HepG2 (cell line): ENCODE measurements at regions not wholly inside any gene's neighbourhood (a gene's known extent, or its start where the extent isn't known, plus 50 kb on each side); places are given as distances from the start of the nearest gene placed in this dataset.

ENCODE experiments used
- ATAC-seq: fragments of 200-7000 bp; cut with Tn5 transposase; 3 replicates; pipeline ENCODE4 v1.9.1; 2020; ENCODE audit warnings: mild to moderate bottlenecking, moderate library complexity
- BruUV-seq: library from RNA; stranded (reverse); fragments of 400-500 nt; replicated peaks from 2 replicates; lab custom pipeline; 2021; lab: Mats Ljungman, UMichigan
- CTCF ChIA-PET: fragments of 300-600 bp; formaldehyde crosslinking; extraction: SDS; loops from one replicate; lab custom pipeline; 2021; ENCODE audit warnings: low total read pairs, inconsistent platforms, low intra/inter-chr PET ratio; lab: Yijun Ruan, JAX
- POLR2A ChIA-PET: fragments of 350-600 bp; sonication (Branson Sonifier 250); formaldehyde crosslinking; loops from one replicate; lab custom pipeline; 2020; ENCODE audit warnings: antibody characterized with exemption, inconsistent platforms; lab: Yijun Ruan, JAX
- DNase-seq: peaks from one replicate; pipeline ENCODE4 v3.0.0-alpha.2; 2015; ENCODE audit warnings: low spot score
- FAIRE-seq: peaks from 3 replicates; lab custom pipeline; 2011; peaks lifted over from hg19 to GRCh38; lab: Jason Lieb, UNC
- H2AFZ ChIP-seq: one replicate; pipeline ENCODE4 v1.6.1; 2011; ENCODE audit warnings: low read length, inconsistent platforms
- H3K27ac ChIP-seq: fragments of 300-600 bp; 3 replicates; pipeline ENCODE4 v1.8.0; 2011; ENCODE audit warnings: mixed run types, mild to moderate bottlenecking, mixed read lengths, low read length, inconsistent platforms; ENCODE audit not compliant: insufficient read depth; ENCODE audit errors: extremely low read length
- H3K27me3 ChIP-seq, 2 experiments: fragments of 200-600 bp in 1 of 2; 2 replicates in 1 of 2; 3 replicates in 1 of 2; pipeline versions ENCODE4 v1.6.0 to v1.8.0; 2011; ENCODE audit warnings: low read length in 2 of 2, mild to moderate bottlenecking in 2 of 2, moderate library complexity in 2 of 2, inconsistent platforms in 1 of 2; ENCODE audit not compliant: insufficient read depth in 2 of 2, control insufficient read depth in 1 of 2
- H3K36me3 ChIP-seq, 2 experiments: fragments of 200-600 bp in 1 of 2; replicated peaks in 1 of 2; 2 replicates in 1 of 2; 3 replicates in 1 of 2; pipeline versions ENCODE4 v1.5.1 to v1.8.0; 2011; ENCODE audit warnings: low read length in 2 of 2, inconsistent platforms in 1 of 2; ENCODE audit not compliant: insufficient read depth in 2 of 2, control insufficient read depth in 1 of 2
- H3K4me1 ChIP-seq: 2 replicates; pipeline ENCODE4 v1.5.1; 2012; ENCODE audit warnings: low read length, inconsistent platforms; ENCODE audit not compliant: insufficient read depth
- H3K4me2 ChIP-seq: 2 replicates; pipeline ENCODE4 v1.6.0; 2011; ENCODE audit warnings: low read depth, low read length, inconsistent platforms
- H3K4me3 ChIP-seq, 3 experiments: fragments of 200-600 bp in 1 of 3; sonication (generic), shearing (Covaris generic) in 1 of 3; replicated peaks in 1 of 3; 2 replicates each; pipeline ENCODE4 v1.5.1; 2011 to 2016; ENCODE audit warnings: low read length in 3 of 3, inconsistent platforms in 2 of 3, low read depth in 2 of 3, mild to moderate bottlenecking in 2 of 3, control low read depth in 1 of 3, mixed read lengths in 1 of 3; ENCODE audit not compliant: insufficient read depth in 1 of 3
- H3K79me2 ChIP-seq: one replicate; pipeline ENCODE4 v1.6.1; 2011; ENCODE audit warnings: low read length, inconsistent platforms; ENCODE audit not compliant: insufficient read depth
- H3K9ac ChIP-seq: 2 replicates; pipeline ENCODE4 v1.6.0; 2011; ENCODE audit warnings: mild to moderate bottlenecking, low read depth, low read length, inconsistent platforms; ENCODE audit not compliant: insufficient read depth
- H3K9me3 ChIP-seq: 2 replicates; pipeline ENCODE4 v1.5.1; 2012; ENCODE audit warnings: mild to moderate bottlenecking, low read length
- H4K20me1 ChIP-seq: 2 replicates; pipeline ENCODE4 v1.6.0; 2011; ENCODE audit warnings: inconsistent platforms, mild to moderate bottlenecking, low read length, moderate library complexity; ENCODE audit not compliant: insufficient read depth
- ATRX ChIP-seq: sonication (generic); formaldehyde crosslinking; IDR thresholded peaks from 2 replicates; pipeline ENCODE4 v1.4.0; 2020; ENCODE audit warnings: missing genetic modification reagents, borderline replicate concordance
- JUND ChIP-seq: sonication (generic); formaldehyde crosslinking; IDR thresholded peaks from 2 replicates; pipeline ENCODE4 v1.8.0; 2022; ENCODE audit warnings: mild to moderate bottlenecking, missing genetic modification reagents
- PITX1 ChIP-seq: sonication (generic); formaldehyde crosslinking; IDR thresholded peaks from 2 replicates; pipeline ENCODE4 v1.5.1; 2020; ENCODE audit warnings: mild to moderate bottlenecking, missing genetic modification reagents
- PREB ChIP-seq: sonication (generic); formaldehyde crosslinking; IDR thresholded peaks from 2 replicates; pipeline ENCODE4 v1.4.0; 2020; ENCODE audit warnings: missing genetic modification reagents
- RFX3 ChIP-seq: IDR thresholded peaks from 2 replicates; pipeline ENCODE4 v1.6.1; 2016; ENCODE audit warnings: missing biosample characterization, missing genetic modification reagents
- ZNF235 ChIP-seq: sonication (generic); formaldehyde crosslinking; IDR thresholded peaks from 2 replicates; pipeline ENCODE4 v1.8.1; 2023; ENCODE audit warnings: mild to moderate bottlenecking, missing genetic modification reagents, borderline replicate concordance
- ZNF619 ChIP-seq: sonication (generic); formaldehyde crosslinking; IDR thresholded peaks from 2 replicates; pipeline ENCODE4 v1.4.0; 2020; ENCODE audit warnings: mild to moderate bottlenecking, missing genetic modification reagents
- ZNF710 ChIP-seq: sonication (generic); formaldehyde crosslinking; IDR thresholded peaks from 2 replicates; pipeline ENCODE4 v1.5.0; 2020; ENCODE audit warnings: mild to moderate bottlenecking, missing genetic modification reagents, borderline replicate concordance
- ZNF761 ChIP-seq: sonication (generic); formaldehyde crosslinking; conservative IDR thresholded peaks from 2 replicates; pipeline ENCODE4 v1.4.0; 2020; ENCODE audit warnings: mild to moderate bottlenecking, missing genetic modification reagents
- WGBS: methylation state at CpG from one replicate; pipeline ENCODE4 v1.1.6; 2017; ENCODE audit warnings: low lambda C conversion rate; 5-methylcytosine and 5-hydroxymethylcytosine counted together
- in situ Hi-C: cut with HindIII; loops from 2 replicates; pipeline ENCODE4 v1.10.0; 2017; ENCODE audit warnings: low pct_unique_long_range_greater_than_20kb; ENCODE audit not compliant: extremely low pct_ligation_motif_present
- intact Hi-C: fragments of 100-400 bp; cut with micrococcal nuclease; formaldehyde crosslinking; loops from one replicate; pipeline ENCODE4 v1.10.0; 2022; ENCODE audit not compliant: unreplicated experiment
- TF ChIP-seq, protein P1 (sequence below): sonication (generic); formaldehyde crosslinking; IDR thresholded peaks from 2 replicates; pipeline ENCODE4 v1.9.0; 2021; ENCODE audit warnings: missing genetic modification reagents, mild to moderate bottlenecking, borderline replicate concordance

DNA sequence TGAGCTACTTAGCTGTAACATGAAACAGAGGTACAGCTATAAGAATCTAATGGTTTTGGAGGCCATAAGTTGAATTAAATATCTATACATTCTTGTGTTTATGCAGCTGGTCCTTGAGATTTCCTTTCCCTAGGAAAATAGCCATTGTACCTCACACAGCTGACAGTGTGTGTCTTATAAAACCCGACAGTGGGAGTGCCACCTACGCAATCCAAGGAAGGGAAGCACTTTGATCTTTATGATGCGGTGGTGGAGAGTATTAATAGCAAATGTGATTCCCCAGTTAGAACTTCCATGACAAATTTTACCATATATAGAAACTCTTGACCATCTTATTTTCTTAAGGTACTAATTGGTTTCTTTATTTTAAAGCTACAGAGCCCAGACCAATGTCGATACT is 149.5 kb downstream of the TMEM200A start:
- POLR2A ChIA-PET = no interaction called here
- no peaks in the 10 kb centered on the region for H3K9me3 ChIP-seq
- DNase-seq = no peak
- H3K79me2 ChIP-seq = no peaks in the 10 kb centered on the region
- no peaks in the 10 kb centered on the region for H3K4me1 ChIP-seq
- in situ Hi-C loops = no loop called here
- no TSS peak for BruUV-seq
- H3K4me2 ChIP-seq = no peak overlapping the region
- no peak overlapping the region for H3K9ac ChIP-seq
- TF ChIP-seq PREB (CRISPR knock-in tag) (no peak), ATRX (CRISPR knock-in tag) (no peak), ZNF619 (CRISPR knock-in tag) (no peak), ZNF761 (CRISPR knock-in tag) (no peak), ZNF710 (CRISPR knock-in tag) (no peak), ZNF235 (no peak), JUND (CRISPR knock-in tag) (no peak), RFX3 (no peak), PITX1 (CRISPR knock-in tag) (no peak)
- TF ChIP-seq, protein P1, sequence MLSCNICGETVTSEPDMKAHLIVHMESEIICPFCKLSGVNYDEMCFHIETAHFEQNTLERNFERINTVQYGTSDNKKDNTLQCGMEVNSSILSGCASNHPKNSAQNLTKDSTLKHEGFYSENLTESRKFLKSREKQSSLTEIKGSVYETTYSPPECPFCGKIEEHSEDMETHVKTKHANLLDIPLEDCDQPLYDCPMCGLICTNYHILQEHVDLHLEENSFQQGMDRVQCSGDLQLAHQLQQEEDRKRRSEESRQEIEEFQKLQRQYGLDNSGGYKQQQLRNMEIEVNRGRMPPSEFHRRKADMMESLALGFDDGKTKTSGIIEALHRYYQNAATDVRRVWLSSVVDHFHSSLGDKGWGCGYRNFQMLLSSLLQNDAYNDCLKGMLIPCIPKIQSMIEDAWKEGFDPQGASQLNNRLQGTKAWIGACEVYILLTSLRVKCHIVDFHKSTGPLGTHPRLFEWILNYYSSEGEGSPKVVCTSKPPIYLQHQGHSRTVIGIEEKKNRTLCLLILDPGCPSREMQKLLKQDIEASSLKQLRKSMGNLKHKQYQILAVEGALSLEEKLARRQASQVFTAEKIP (CRISPR knock-in tag) = no peak
- TF ChIP-seq, all 625 proteins: peak for 0
- Histone ChIP-seq H3K4me3 (no peak overlapping the region), H3K27ac (no peak overlapping the region), H4K20me1 (no peaks in the 10 kb centered on the region), H2AFZ (no peak overlapping the region), H3K27me3 (peaks cover 0 to 6% of the 10 kb centered on the region in 2 experiments; a peak in 1 of 5 replicates), H3K36me3 (no peaks in the 10 kb centered on the region)
- no peak for FAIRE-seq
- ATAC-seq = no peak
- CTCF ChIA-PET = no interaction called here
- WGBS = 32% methylated on average over 4 of the region's 4 CpGs
- intact Hi-C loops = no loop called here
